GM12878 (cell line): ENCODE measurements at regions not wholly inside any gene's neighbourhood (a gene's known extent, or its start where the extent isn't known, plus 50 kb on each side); places are given as distances from the start of the nearest gene placed in this dataset.

Source experiments
- ATAC-seq: fragments of 200-7000 bp; cut with Tn5 transposase; 3 replicates; pipeline ENCODE4 v1.9.1; 2020; ENCODE audit warnings: mild to moderate bottlenecking, moderate library complexity
- BruUV-seq: library from RNA; stranded (reverse); fragments of 400-500 nt; replicated peaks from 2 replicates; lab custom pipeline; 2021; lab: Mats Ljungman, UMichigan
- CTCF ChIA-PET: fragments of 300-600 bp; sonication (Branson Sonifier 250); formaldehyde crosslinking; extraction: SDS; loops from one replicate; lab custom pipeline; 2021; ENCODE audit warnings: inconsistent platforms; lab: Yijun Ruan, JAX
- POLR2A ChIA-PET: fragments of 350-600 bp; formaldehyde crosslinking; extraction: SDS; loops from one replicate; lab custom pipeline; 2021; ENCODE audit warnings: inconsistent platforms; lab: Charles Lee
- RAD21 ChIA-PET: fragments of 300-600 bp; sonication (Branson Sonifier 250); formaldehyde crosslinking; loops from one replicate; lab custom pipeline; 2023; ENCODE audit warnings: antibody characterized with exemption; ENCODE audit not compliant: unreplicated experiment; lab: Charles Lee
- SMC1A ChIA-PET: fragments of 300-600 bp; sonication (Branson Sonifier 250); formaldehyde crosslinking; loops from one replicate; lab custom pipeline; 2023; ENCODE audit not compliant: unreplicated experiment, uncharacterized antibody; lab: Charles Lee
- DNase-seq: peaks from one replicate; pipeline ENCODE4 v3.0.0-alpha.2; 2011; ENCODE audit warnings: low read depth, low spot score
- FAIRE-seq: peaks from 3 replicates; lab custom pipeline; 2011; peaks lifted over from hg19 to GRCh38; lab: Jason Lieb, UNC
- H2AFZ ChIP-seq: 2 replicates; pipeline ENCODE4 v1.6.0; 2011; ENCODE audit warnings: low read depth, low read length, control low read depth; ENCODE audit not compliant: control insufficient read depth
- H3K27ac ChIP-seq: 2 replicates; pipeline ENCODE4 v1.5.1; 2011; ENCODE audit warnings: control low read depth; ENCODE audit not compliant: control insufficient read depth, insufficient read depth
- H3K27me3 ChIP-seq, 2 experiments: replicated peaks in 1 of 2; 2 replicates each; pipeline versions ENCODE4 v1.6.0 to v1.6.1; 2011; ENCODE audit warnings: low read length in 1 of 2; ENCODE audit not compliant: control insufficient read depth in 2 of 2, insufficient read depth in 2 of 2
- H3K36me3 ChIP-seq, 2 experiments: 2 replicates each; pipeline ENCODE4 v1.5.1; 2011; ENCODE audit warnings: low read length in 1 of 2; ENCODE audit not compliant: control insufficient read depth in 2 of 2, insufficient read depth in 2 of 2
- H3K4me1 ChIP-seq: 2 replicates; pipeline ENCODE4 v1.6.1; 2011; ENCODE audit warnings: mild to moderate bottlenecking, low read length, moderate library complexity, mixed read lengths; ENCODE audit not compliant: control insufficient read depth, insufficient read depth
- H3K4me2 ChIP-seq: 2 replicates; pipeline ENCODE4 v1.6.0; 2011; ENCODE audit warnings: control low read depth; ENCODE audit not compliant: control insufficient read depth, insufficient read depth
- H3K4me3 ChIP-seq: fragments of 200-600 bp; sonication (generic); 2 replicates; pipeline ENCODE4 v1.5.1; 2016
- H3K79me2 ChIP-seq: 2 replicates; pipeline ENCODE4 v1.6.0; 2011; ENCODE audit warnings: low read length; ENCODE audit not compliant: control insufficient read depth, insufficient read depth
- H3K9ac ChIP-seq: 2 replicates; pipeline ENCODE4 v1.8.0; 2011; ENCODE audit warnings: low read length, control low read depth, mixed read lengths; ENCODE audit not compliant: control insufficient read depth, insufficient read depth
- H3K9me3 ChIP-seq: replicated peaks from 3 replicates; pipeline ENCODE4 v1.5.1; 2011; ENCODE audit warnings: mild to moderate bottlenecking, low read length; ENCODE audit not compliant: control insufficient read depth, insufficient read depth
- H4K20me1 ChIP-seq: 2 replicates; pipeline ENCODE4 v1.6.0; 2011; ENCODE audit not compliant: control insufficient read depth, insufficient read depth
- BCL11A ChIP-seq: IDR thresholded peaks from 2 replicates; pipeline ENCODE4 v1.6.1; 2011; ENCODE audit warnings: low read depth, low read length
- BMI1 ChIP-seq: fragments of 450-650 bp; IDR thresholded peaks from 2 replicates; pipeline ENCODE4 v1.6.1; 2016; ENCODE audit warnings: mild to moderate bottlenecking, moderate library complexity, borderline replicate concordance
- CBX3 ChIP-seq: fragments of 200-600 bp; sonication (generic); IDR thresholded peaks from 2 replicates; pipeline ENCODE4 v1.6.1; 2016; ENCODE audit warnings: low read depth, borderline replicate concordance
- EED ChIP-seq: sonication (generic); IDR thresholded peaks from 2 replicates; pipeline ENCODE4 v1.6.1; 2016; ENCODE audit warnings: antibody characterized with exemption, low read depth
- ESRRA ChIP-seq: IDR thresholded peaks from 2 replicates; pipeline ENCODE4 v1.6.1; 2012; ENCODE audit warnings: mild to moderate bottlenecking, low read length, improper control_type of control experiment
- EZH2 ChIP-seq: IDR thresholded peaks from 2 replicates; pipeline ENCODE4 v1.6.1; 2012; ENCODE audit warnings: low read depth, mild to moderate bottlenecking, control low read depth, inconsistent platforms, low read length, borderline replicate concordance; ENCODE audit not compliant: control insufficient read depth
- HSF1 ChIP-seq: fragments of 150-350 bp; IDR thresholded peaks from 2 replicates; pipeline ENCODE4 v1.6.1; 2014; ENCODE audit warnings: mild to moderate bottlenecking, low read depth, low read length
- KAT2A ChIP-seq: conservative IDR thresholded peaks from 2 replicates; pipeline ENCODE4 v1.6.1; 2011; ENCODE audit warnings: low read depth, low read length; ENCODE audit not compliant: control insufficient read depth
- NFYA ChIP-seq: IDR thresholded peaks from 2 replicates; pipeline ENCODE4 v1.6.1; 2011; ENCODE audit warnings: low read depth, mild to moderate bottlenecking, low read length, improper control_type of control experiment, borderline replicate concordance
- NFYB ChIP-seq: IDR thresholded peaks from 2 replicates; pipeline ENCODE4 v1.6.1; 2011; ENCODE audit warnings: low read depth, mild to moderate bottlenecking, low read length, improper control_type of control experiment, moderate library complexity; ENCODE audit not compliant: insufficient read depth
- NR2C1 ChIP-seq: fragments of 450-650 bp; IDR thresholded peaks from 2 replicates; pipeline ENCODE4 v1.6.1; 2017; ENCODE audit warnings: antibody characterized with exemption, mild to moderate bottlenecking, moderate library complexity
- POLR2AphosphoS5 ChIP-seq: IDR thresholded peaks from 2 replicates; pipeline ENCODE4 v1.6.1; 2011; ENCODE audit warnings: mild to moderate bottlenecking, low read length, inconsistent platforms
- RUNX3 ChIP-seq: IDR thresholded peaks from 2 replicates; pipeline ENCODE4 v1.6.1; 2012; ENCODE audit warnings: low read length, inconsistent platforms
- SUPT20H ChIP-seq: IDR thresholded peaks from 2 replicates; pipeline ENCODE4 v1.6.1; 2011; ENCODE audit warnings: low read depth, mild to moderate bottlenecking, low read length, moderate library complexity, borderline replicate concordance; ENCODE audit not compliant: control insufficient read depth
- YY1 ChIP-seq: IDR thresholded peaks from 2 replicates; pipeline ENCODE4 v1.6.1; 2011; ENCODE audit warnings: low read depth, mild to moderate bottlenecking, low read length
- ZBTB4 ChIP-seq: fragments of 450-650 bp; formaldehyde crosslinking; IDR thresholded peaks from 2 replicates; pipeline ENCODE4 v1.4.0; 2022; ENCODE audit warnings: mild to moderate bottlenecking, moderate library complexity
- ZNF622 ChIP-seq: fragments of 450-650 bp; IDR thresholded peaks from 2 replicates; pipeline ENCODE4 v1.6.1; 2017; ENCODE audit warnings: mild to moderate bottlenecking, inconsistent platforms
- ZZZ3 ChIP-seq: IDR thresholded peaks from 2 replicates; pipeline ENCODE4 v1.6.1; 2011; ENCODE audit warnings: low read depth; ENCODE audit not compliant: control insufficient read depth, insufficient read length
- WGBS: methylation state at CpG from one replicate; pipeline ENCODE4 v1.1.6; 2016; ENCODE audit warnings: low lambda C conversion rate; ENCODE audit not compliant: insufficient replicate concordance, insufficient coverage; ENCODE audit errors: missing lambda C conversion rate; 5-methylcytosine and 5-hydroxymethylcytosine counted together
- in situ Hi-C: fragments of 300-500 bp; cut with MboI; formaldehyde crosslinking; loops from 9 replicates; pipeline ENCODE4 v1.14.3; 2018; ENCODE audit warnings: mixed read lengths
- intact Hi-C: fragments of 100-400 bp; cut with micrococcal nuclease; formaldehyde crosslinking; loops from one replicate; pipeline ENCODE4 v1.14.2; 2022; ENCODE audit not compliant: unreplicated experiment

- ATAC-seq (no peak), FAIRE-seq (no peak), DNase-seq (no peak)
- H4K20me1 ChIP-seq, result no peaks in the 10 kb centered on the region
- POLR2A ChIA-PET, result no interaction called here
- intact Hi-C loops (no loop called here), in situ Hi-C loops (no loop called here)
- H3K9me3 ChIP-seq, result no peaks in the 10 kb centered on the region
- no peak overlapping the region for H3K4me3 ChIP-seq
- RAD21 ChIA-PET, result no interaction called here
- BruUV-seq, result no TSS peak
- WGBS, result 0% methylated on average over 1 of the region's 1 CpG
- H3K9ac ChIP-seq, result no peak overlapping the region
- CTCF ChIA-PET, result interaction anchor here (1.1 kb wide), 1 partner anchor 226 kb away, joined by 3 read pairs; no protein-coding TSS in a partner anchor
- SMC1A ChIA-PET, result no interaction called here
- H3K4me1 ChIP-seq, result no peaks in the 10 kb centered on the region
- no peaks in the 10 kb centered on the region for H3K79me2 ChIP-seq
- no peak overlapping the region for H2AFZ ChIP-seq
- H3K36me3 ChIP-seq, result no peaks in the 10 kb centered on the region
- H3K27me3 ChIP-seq, result no peaks in the 10 kb centered on the region
- TF ChIP-seq NFYB (no peak), NFYA (no peak), RUNX3 (no peak), BMI1 (no peak), ESRRA (no peak), KAT2A (no peak), POLR2AphosphoS5 (no peak), ZBTB4 (CRISPR knock-in tag) (no peak), ZZZ3 (no peak), ZNF622 (no peak), NR2C1 (no peak), BCL11A (no peak), CBX3 (no peak), YY1 (no peak), SUPT20H (no peak), HSF1 (no peak), EZH2 (no peak), EED (no peak)
- no peak overlapping the region for H3K4me2 ChIP-seq
- H3K27ac ChIP-seq, result no peak overlapping the region
Observed at GRCh38 chrX:131901546-131901945, 121.6 kb upstream of the STK26 start.
